GM21786 (cell line): ENCODE measurements at regions not wholly inside any gene's neighbourhood (a gene's known extent, or its start where the extent isn't known, plus 50 kb on each side); places are given as distances from the start of the nearest gene placed in this dataset.

Experiments
- ATAC-seq: cut with Tn5 transposase; IDR thresholded peaks from one replicate; pipeline ENCODE4 v1.9.1; 2021; ENCODE audit not compliant: unreplicated experiment

DNA sequence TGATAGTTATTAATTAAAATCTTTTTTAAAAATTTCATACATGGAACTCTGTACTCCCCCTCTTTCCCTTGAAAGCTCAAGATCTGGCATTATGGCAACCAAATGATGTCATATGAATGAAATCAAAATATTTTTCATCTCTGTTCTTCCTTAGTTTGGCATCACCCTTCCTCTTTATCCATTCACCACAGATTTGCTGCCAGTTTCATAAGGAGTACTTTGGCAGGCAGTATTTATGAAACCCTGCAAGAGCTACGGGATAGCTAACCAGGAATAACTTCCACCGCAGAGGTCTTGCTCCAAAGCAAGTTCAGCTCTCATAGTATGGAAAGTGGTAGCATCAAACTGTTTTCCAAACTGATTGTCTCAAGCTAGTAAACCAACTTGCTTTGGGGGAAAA, 113.9 kb upstream of the DOK5 start:
- ATAC-seq, result no peak

DNA sequence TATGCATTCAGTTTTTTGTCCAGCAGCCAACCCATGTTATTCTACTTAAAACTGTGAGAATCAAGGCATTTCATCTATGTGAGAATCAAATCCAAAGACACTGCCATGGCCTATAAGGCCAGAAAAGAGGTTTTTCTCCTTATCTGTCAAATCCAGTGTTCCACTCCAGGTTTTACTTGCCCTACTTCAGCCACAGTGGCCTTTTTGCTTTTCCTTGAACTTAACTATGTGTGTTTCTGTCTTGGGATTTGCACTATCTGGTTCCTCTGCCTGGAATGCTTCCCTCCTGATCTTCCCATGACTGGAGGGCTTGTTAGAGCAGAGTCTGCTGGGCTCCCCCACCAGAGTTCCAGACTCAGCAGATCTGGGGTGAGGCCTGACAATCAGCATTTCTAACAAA, 113.1 kb upstream of the DOK5 start:
- no peak for ATAC-seq

DNA sequence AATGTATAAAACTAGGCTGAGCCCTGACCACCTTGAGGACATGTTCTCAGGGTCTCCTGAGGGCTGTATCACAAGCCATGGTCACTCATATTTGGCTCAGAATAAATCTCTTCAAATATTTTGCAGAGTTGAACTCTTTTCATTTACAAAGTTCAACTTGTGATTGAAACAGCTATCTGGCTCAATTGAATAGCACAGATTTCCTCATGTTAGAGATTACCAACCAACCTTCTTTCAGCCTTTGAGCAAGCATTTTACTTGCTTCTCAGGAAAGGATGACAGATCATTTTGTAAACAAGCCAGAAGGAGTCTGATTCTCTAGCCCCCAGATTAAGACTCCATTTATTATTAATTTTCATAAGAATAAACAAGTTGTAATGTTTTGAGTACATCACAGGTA, 111.0 kb upstream of the DOK5 start:
- no peak for ATAC-seq

DNA sequence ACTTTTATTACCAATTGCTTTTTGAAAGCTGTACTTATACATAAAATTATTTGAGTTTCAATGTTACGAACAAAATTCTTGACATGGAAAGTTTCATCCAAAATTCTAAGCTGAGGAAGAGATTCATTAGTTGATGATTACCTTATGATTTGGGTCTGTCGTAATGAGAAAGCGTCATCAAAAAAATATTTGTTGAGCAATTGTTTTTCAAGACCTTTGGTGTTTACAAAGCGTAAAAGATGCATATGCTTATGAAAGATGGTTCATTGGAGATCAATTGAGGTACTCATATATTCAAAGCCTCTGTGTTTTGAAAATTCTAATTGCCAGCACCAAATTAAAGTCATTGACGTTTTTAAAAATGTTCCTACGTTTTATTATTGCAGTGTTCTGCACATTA, 110.5 kb upstream of the DOK5 start:
- ATAC-seq, result no peak

DNA sequence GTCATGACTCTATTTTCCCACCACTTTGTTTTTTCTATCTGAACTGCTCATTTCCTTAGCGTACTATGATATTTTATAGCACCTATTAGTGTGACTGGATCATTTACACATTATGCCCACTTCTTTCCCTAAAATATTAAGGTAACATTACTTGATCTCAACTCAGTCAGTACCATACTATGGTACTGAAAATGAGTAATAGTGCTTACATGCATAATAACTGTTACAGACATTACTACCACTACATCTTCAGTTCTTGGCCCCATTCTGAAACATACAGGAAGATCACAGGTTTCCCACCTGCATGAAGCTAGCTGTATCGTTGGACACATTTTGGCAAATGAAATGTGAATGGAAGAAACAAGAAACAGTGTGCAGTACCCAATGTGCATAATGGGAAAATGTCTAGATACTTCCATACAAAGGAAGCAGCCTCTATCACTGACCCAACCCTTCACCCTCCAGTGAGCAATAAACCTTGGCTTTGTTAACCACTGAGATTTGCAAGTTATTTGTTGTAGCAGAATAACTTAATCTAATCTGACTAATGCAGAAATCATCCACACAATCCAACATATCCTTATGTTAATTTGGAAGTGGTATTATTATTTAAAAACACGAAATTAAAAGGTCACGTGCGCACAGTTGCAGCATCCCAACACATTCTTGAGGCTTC, 108.6 kb upstream of the DOK5 start:
- no peak for ATAC-seq

DNA sequence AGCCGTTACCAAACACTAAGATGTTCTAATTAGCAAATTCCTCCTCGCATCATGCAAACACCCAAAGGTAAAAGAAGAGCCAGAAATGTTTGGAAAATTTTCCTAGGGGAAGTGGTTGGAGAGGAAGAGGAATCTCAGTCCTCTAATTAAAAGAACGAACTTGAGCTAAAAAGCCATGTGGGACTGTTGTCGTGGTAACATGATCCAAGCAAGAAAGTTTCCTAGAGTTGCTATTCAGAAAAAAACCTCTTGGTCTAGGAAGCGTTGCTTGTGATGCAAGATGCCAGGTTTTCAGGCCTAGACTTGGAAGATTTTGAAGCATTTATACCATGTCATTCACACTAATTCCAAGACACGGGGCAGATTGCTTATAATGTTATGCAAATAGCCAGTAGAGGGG, 106.8 kb upstream of the DOK5 start:
- ATAC-seq, result no peak

DNA sequence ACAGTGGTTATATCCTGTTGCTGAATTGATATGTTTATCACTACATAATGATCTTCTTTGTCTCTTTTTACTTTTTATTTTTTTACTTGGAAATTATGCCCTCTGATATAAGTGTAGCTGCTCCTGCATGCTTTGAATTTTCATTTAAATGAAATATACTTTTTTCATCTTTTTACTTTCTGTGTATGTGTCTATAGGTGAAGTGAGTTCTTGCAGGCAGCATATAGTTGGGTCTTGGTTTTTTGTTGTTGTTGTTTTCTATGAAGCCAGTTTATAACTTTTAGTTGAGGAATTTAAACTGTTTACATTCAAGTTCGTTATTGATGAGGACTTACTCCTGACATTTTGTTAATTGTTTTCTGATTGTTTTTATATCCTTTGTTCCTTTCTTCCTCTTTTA, 103.1 kb upstream of the DOK5 start:
- ATAC-seq, result no peak

DNA sequence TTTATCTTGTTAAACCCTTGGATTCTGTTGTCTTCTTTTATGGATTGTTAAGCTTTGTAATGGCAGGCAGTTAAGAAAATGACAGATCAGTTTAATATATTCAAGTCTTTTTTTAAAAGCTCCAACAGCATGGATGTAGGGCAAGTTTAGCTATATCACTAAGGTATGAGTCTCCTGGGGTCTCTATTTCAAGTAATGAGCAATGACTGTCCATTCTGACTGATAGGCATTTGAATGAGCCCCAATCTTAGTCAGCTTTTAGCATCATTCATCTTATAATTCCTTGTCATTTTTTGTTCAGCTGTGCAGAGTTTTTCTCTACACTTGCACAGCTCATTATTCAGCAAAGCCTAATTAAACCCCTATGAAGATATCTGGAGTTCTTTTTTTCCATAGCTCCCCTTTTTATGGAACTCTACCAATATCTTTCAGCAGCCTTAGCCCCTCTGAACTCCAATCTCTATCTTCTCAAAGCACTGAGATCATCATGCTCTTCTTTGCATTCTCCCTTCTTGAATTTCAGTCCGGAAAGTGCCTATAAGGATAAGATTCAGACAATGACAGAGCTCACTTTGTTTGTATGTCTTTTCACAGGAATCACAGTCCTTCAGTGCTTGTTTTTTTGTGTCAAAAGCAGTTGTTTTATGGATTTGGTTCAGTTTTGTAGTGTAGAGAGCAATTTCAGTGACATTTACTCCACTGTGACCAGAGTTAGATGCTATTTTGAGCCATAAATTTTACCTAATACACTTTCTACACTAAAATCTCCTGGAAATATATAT, 97.2 kb upstream of the DOK5 start:
- no peak for ATAC-seq

DNA sequence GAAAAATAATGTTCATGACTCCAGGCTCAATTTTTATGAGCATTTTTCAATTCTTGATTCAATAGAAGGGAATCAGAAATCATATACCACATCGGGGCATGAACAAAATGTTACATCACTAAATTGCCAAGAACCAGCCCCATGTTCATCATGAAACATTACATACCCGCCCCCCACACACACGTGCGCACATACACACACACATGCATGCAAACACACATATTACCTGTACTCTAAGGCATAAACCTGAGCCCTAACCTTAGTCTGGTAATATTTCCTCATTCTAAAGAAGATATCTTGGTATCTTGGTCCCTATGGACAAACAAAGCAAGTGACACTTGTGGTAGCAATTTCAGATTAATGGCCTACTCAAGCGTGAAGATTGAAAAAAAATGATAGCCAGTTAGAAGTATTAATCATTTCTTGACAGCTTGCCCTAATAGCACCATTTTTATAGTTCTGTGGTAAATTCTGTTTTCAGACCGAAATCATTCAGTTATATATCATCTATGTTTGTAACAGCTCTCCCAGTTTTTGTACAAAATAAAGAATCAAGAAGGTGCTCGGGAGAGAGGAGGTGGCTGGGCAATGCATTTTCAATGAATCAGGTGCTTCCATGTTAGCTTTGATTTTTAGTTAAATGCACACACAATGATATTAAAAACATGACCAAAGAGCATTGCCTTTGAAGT, 95.4 kb upstream of the DOK5 start:
- no peak for ATAC-seq

DNA sequence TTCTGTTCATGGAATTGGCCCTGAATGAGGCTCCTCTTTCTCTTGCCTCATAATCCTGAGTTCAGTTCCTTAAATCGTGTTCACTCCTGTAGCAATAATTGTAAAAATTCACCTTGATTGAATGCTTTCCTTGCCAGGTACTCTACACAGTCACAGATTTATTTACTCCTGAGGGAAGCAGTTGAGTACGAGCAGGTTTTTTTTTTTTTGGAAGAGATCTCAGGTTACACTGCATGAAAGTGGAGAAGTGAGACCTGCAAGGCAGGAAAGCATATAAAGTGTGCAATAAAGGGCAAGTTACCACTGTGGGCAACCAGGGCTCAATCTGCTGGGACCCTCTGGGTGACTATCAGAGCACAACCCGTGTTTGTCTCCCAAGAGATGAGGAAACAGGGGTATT, 93.0 kb upstream of the DOK5 start:
- ATAC-seq, result no peak

DNA sequence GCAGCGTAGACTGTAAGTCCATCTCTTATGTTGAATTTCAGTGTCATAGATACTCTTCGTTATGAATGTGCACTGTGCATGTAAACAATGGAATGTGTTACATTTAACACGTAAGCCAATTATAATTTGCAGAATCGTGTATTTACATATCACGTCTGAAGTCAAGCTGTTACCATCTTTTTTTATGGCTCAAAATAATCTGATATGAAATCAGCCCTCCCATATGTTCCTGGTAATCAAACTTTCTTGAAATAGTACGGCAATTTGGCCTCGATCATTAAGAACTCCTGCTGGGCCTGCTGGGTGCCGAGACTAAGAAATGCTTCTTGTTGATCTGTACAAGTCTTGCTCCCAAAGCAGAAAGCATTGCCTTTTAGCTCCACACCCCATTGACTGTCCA, 89.6 kb upstream of the DOK5 start:
- ATAC-seq, result no peak

DNA sequence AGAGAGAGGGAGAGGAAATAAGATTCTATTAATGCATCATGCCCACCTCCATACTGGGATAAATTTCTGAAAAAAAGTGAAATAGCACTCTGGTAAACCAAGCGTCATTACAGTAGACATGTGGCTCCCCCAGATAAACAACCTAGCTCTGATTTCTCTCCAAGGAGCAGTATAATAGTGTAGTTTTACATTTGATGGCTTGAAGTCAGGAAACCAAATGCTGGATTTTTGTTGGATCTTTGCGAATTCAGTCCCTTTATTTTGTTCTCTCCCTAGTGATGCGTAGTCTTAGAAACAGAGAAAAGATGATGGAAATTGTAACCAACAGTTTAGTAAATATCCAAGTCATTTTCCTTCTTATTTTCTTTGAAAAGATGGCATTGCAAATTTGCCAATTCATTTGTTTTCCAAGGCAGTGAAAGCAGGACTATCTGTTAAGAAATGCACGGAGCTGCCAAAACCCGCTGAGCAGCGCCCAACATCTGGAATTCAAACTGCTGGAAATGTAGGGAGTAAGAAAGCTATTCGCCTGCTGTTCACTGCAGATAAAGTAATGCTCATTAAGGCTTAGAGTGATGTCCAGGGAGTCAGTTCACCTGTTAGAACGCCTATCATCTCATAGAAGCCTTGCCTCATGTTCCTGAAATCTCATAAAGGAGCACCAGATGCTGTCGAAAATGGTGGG, 85.7 kb upstream of the DOK5 start:
- no peak for ATAC-seq

DNA sequence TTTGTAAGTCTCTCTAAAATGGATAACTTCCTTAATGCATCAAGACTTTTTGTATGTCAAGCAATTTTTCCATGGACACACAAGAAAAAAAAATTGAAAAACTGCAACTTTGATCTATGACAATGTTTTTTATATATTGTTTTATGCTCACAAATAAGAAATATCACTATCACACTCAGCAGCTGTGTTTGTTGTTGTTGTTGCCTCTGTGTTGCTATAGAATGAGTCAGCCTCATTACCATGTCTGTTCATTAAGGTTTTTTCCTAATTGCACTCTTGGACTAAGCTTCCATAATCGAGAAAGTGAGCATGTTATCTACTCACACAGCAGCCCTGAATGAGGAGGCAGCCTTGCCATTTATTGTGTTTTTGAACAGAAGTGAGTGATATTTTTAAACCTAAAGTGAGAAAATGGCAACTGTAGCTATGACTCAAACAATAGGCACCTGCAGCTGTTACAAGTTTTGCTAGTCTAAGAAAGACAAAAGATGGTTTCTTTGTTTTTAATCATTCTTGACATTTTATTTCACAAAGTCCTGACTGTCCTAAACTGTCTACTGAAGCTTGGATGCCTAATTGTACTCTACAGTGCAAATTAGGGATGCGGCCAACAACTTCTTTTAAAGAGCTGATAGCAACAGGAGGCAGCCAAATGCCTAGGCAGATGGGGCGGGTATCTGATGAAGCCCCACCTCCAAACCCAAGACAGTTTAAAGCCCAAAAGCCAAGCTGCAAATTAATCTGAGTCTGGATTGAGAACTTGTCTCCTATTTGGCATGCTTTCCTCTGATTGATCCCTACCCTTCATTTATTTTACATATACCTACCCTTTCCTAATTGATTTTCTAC, 77.9 kb upstream of the DOK5 start:
- ATAC-seq, result no peak

DNA sequence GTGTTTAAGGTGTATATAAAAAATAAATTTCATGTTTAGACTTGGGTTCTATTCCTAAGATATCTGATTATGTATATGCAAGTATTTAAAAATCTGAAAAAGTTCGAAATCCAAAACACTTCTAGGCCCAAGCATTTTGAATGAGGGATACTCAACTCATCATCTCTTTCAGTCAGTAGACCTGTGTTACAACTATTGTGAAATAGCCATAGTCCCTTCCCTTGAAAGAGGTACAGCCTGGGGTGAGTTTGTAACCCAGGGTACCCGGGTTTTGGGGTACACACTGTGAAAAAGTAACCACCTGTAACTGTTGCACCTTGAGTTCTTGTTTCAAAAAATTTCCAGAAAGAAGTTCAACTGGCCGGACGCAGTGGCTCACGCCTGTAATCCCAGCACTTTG, 76.6 kb upstream of the DOK5 start:
- ATAC-seq, result no peak

DNA sequence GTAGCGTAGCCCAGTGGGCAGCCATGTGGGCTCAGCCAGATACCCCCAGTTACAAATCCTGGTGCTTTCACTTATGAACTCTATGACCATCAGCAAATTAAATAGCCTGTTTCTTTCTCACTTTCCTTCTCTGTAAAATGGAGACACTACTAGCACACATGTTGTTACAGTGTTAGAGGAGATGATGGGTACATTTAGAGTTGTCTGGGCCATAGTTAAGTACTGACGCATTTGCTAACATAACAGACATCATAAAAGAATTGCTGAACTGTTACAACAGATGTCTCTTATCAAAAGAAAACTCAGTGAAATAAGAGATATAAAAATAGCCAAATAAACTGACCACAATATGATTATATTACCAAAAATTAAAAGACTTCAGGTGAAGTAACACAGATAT, 69.9 kb upstream of the DOK5 start:
- ATAC-seq, result no peak

DNA sequence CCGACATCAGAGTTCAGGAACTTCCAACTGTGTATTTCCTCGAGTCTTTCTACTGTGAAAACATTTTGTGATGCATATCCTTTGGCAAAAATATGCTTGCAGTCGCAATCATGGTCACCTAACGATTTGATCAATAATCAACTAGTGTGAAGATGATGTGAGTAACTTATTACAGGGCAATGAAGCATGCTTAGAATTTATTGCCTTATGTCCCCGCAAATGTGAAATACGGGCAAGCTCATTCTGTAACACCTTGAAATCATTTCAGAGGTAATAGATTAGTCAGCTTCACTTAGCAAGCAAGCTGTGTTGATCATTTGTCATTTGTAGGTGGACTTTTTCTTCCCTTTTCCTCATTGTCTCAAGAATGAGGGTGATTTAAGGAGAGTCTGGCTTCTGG, 67.9 kb upstream of the DOK5 start:
- ATAC-seq, result no peak

DNA sequence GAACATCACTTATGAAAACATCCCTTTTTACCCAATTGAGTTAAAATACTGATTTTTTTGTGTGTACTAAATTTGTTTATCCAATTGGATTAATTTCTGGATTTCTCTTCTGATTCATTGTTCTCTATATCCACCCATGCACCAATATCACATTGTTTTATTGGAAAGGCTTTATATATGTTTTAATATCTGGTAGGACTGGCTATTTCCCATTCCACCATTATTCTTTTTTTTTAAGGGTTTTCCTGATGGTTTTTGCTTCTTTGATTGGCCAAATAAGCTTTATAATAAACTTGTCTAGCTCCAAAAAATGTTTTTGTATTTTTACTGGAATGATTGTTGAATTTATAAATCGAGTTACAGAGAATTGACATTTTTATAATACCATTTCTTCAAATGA, 59.4 kb upstream of the DOK5 start:
- no peak for ATAC-seq

DNA sequence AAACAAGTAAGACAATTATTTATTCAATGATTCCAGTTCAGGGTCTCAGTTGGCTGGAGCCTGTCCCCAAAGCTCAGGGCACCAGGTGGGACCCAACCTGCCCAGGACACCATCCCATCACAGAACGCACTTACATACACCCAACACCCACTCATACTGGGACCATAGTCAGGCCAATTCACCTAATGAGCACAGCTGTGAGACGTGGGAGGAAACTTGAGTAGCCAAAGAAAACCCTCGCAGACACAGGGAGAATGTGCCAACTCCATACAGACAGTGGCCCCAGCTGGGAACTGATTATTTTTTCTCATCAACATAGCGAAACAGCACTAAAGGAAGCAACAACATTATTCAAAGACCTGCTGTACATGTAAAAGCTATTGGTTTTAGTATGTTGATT, 58.6 kb upstream of the DOK5 start:
- ATAC-seq, result no peak

DNA sequence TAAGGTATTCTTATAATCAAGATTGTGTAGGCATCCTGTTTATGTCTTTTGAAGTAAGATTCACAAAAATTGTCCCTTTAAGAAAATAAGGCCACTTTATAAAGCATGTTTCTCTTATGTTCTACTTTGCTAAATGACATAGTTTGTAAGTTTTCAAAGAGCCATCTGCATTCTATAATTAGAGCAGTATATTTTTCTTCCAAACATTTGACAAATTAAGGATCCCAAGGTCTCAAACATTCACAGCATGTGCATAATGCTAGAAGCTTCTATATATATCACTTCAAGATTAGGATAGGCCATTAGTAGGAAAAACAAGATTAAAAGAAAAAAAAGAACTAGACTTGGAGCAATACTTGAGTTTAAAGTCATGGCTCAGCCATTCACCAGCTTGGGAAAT, 55.9 kb upstream of the DOK5 start:
- no peak for ATAC-seq
